H1 (cell line): ENCODE measurements at regions not wholly inside any gene's neighbourhood (a gene's known extent, or its start where the extent isn't known, plus 50 kb on each side); places are given as distances from the start of the nearest gene placed in this dataset.
A peak's percentile ranks its signal among the peaks of the same experiment; 100 is the strongest.

Experiments
- CTCF ChIA-PET: fragments of 300-600 bp; sonication (Branson Sonifier 250); formaldehyde crosslinking; loops from one replicate; lab custom pipeline; 2021; ENCODE audit not compliant: partially characterized antibody; lab: Charles Lee
- POLR2A ChIA-PET: fragments of 300-600 bp; sonication (Branson Sonifier 250); formaldehyde crosslinking; loops from one replicate; lab custom pipeline; 2021; ENCODE audit warnings: inconsistent platforms; ENCODE audit not compliant: partially characterized antibody; lab: Charles Lee
- DNase-seq, 2 experiments: peaks; one replicate each; pipeline versions ENCODE4 v3.0.0 to v3.0.0-alpha.2; 2010 to 2022; ENCODE audit warnings: low spot score in 2 of 2, low read depth in 1 of 2, mixed read lengths in 1 of 2
- FAIRE-seq: peaks from 2 replicates; lab custom pipeline; 2011; peaks lifted over from hg19 to GRCh38; lab: Jason Lieb, UNC
- H2AFZ ChIP-seq: 2 replicates; pipeline ENCODE4 v1.8.1; 2012; ENCODE audit warnings: low read length, inconsistent platforms
- H2AK5ac ChIP-seq: 2 replicates; pipeline ENCODE4 v1.6.1; 2013; ENCODE audit warnings: low read depth, low read length
- H2BK120ac ChIP-seq: replicated peaks from 2 replicates; pipeline ENCODE3; 2013; ENCODE audit warnings: low read depth, low read length, inconsistent platforms
- H2BK12ac ChIP-seq: 2 replicates; pipeline ENCODE4 v1.6.1; 2013; ENCODE audit warnings: low read depth, low read length
- H2BK15ac ChIP-seq: 2 replicates; pipeline ENCODE4 v1.6.1; 2013; ENCODE audit warnings: low read length
- H2BK20ac ChIP-seq: 2 replicates; pipeline ENCODE4 v1.6.1; 2013; ENCODE audit warnings: low read length
- H2BK5ac ChIP-seq: 2 replicates; pipeline ENCODE4 v1.6.1; 2013; ENCODE audit warnings: low read depth, low read length
- H3K14ac ChIP-seq: 2 replicates; pipeline ENCODE4 v1.6.1; 2013; ENCODE audit warnings: inconsistent platforms; ENCODE audit not compliant: insufficient read length
- H3K18ac ChIP-seq: 2 replicates; pipeline ENCODE4 v1.6.1; 2013; ENCODE audit warnings: low read length; ENCODE audit errors: extremely low read depth
- H3K23ac ChIP-seq: 2 replicates; pipeline ENCODE4 v1.6.1; 2013; ENCODE audit warnings: inconsistent platforms; ENCODE audit not compliant: insufficient read length
- H3K23me2 ChIP-seq: 2 replicates; pipeline ENCODE4 v1.6.1; 2013; ENCODE audit warnings: low read depth, low read length
- H3K27ac ChIP-seq: 2 replicates; pipeline ENCODE4 v1.6.1; 2011; ENCODE audit warnings: low read depth, low read length, inconsistent platforms
- H3K27me3 ChIP-seq, 4 experiments: replicated peaks in 1 of 4; 1 replicate in 1 of 4; 2 replicates in 3 of 4; pipeline versions ENCODE4 v1.6.1 to v1.8.1; 2011 to 2013; ENCODE audit warnings: low read length in 3 of 4, mild to moderate bottlenecking in 3 of 4, inconsistent platforms in 2 of 4, mixed read lengths in 2 of 4, moderate library complexity in 1 of 4; ENCODE audit not compliant: control insufficient read depth in 3 of 4, insufficient read depth in 3 of 4; ENCODE audit errors: extremely low read depth in 1 of 4
- H3K36me3 ChIP-seq, 4 experiments: 2 replicates each; pipeline versions ENCODE4 v1.6.1 to v1.8.1; 2011 to 2013; ENCODE audit warnings: mild to moderate bottlenecking in 4 of 4, low read length in 3 of 4, moderate library complexity in 2 of 4, control low read depth in 1 of 4, inconsistent platforms in 1 of 4; ENCODE audit not compliant: insufficient read depth in 4 of 4, control insufficient read depth in 2 of 4
- H3K4ac ChIP-seq: replicated peaks from 2 replicates; pipeline ENCODE3; 2013; ENCODE audit warnings: low read length, low read depth, mixed read lengths, inconsistent platforms; ENCODE audit not compliant: insufficient read length
- H3K4me1 ChIP-seq, 4 experiments: replicated peaks in 1 of 4; 1 replicate in 1 of 4; 2 replicates in 3 of 4; pipeline versions ENCODE4 v1.6.1 to v1.8.1; 2011 to 2013; ENCODE audit warnings: low read length in 3 of 4, inconsistent platforms in 2 of 4, mixed read lengths in 1 of 4; ENCODE audit not compliant: insufficient read depth in 4 of 4, control insufficient read depth in 3 of 4
- H3K4me2 ChIP-seq, 2 experiments: 2 replicates each; pipeline versions ENCODE4 v1.6.1 to v1.8.1; 2011 to 2013; ENCODE audit warnings: low read depth in 2 of 2, low read length in 2 of 2, control low read depth in 1 of 2, inconsistent platforms in 1 of 2, mild to moderate bottlenecking in 1 of 2; ENCODE audit not compliant: insufficient read depth in 1 of 2
- H3K4me3 ChIP-seq, 4 experiments: fragments of 200-600, 300-600 bp in 1 of 4; sonication (generic), shearing (Covaris generic), sonication (Bioruptor Twin) in 1 of 4; 2 replicates each; pipeline versions ENCODE4 v1.5.1 to v1.8.1; 2011 to 2016; ENCODE audit warnings: low read length in 4 of 4, low read depth in 3 of 4, control low read depth in 2 of 4, inconsistent platforms in 2 of 4, mild to moderate bottlenecking in 2 of 4, mixed read lengths in 1 of 4, moderate library complexity in 1 of 4; ENCODE audit not compliant: insufficient read depth in 2 of 4; ENCODE audit errors: extremely low read depth in 1 of 4
- H3K56ac ChIP-seq: replicated peaks from 2 replicates; pipeline ENCODE3; 2013; ENCODE audit warnings: low read depth, mild to moderate bottlenecking, mixed read lengths, low read length, inconsistent platforms; ENCODE audit not compliant: insufficient read length
- H3K79me1 ChIP-seq: 2 replicates; pipeline ENCODE4 v1.6.1; 2013; ENCODE audit warnings: low read depth, low read length, control low read depth
- H3K79me2 ChIP-seq, 2 experiments: 2 replicates each; pipeline versions ENCODE4 v1.6.1 to v1.8.1; 2012 to 2013; ENCODE audit warnings: low read length in 2 of 2, mild to moderate bottlenecking in 2 of 2, inconsistent platforms in 1 of 2; ENCODE audit not compliant: insufficient read depth in 2 of 2, control insufficient read depth in 1 of 2
- H3K9ac ChIP-seq, 4 experiments: replicated peaks in 1 of 4; 1 replicate in 1 of 4; 2 replicates in 3 of 4; pipeline versions ENCODE4 v1.6.1 to v1.8.1; 2011 to 2013; ENCODE audit warnings: low read depth in 3 of 4, low read length in 3 of 4, control low read depth in 2 of 4, mild to moderate bottlenecking in 2 of 4, moderate library complexity in 2 of 4, inconsistent platforms in 1 of 4; ENCODE audit errors: extremely low read depth in 1 of 4
- H3K9me3 ChIP-seq, 2 experiments: 2 replicates each; pipeline versions ENCODE4 v1.6.1 to v1.8.1; 2012 to 2013; ENCODE audit warnings: mild to moderate bottlenecking in 2 of 2, moderate library complexity in 2 of 2, control low read depth in 1 of 2, inconsistent platforms in 1 of 2, low read depth in 1 of 2, low read length in 1 of 2, mixed read lengths in 1 of 2; ENCODE audit not compliant: insufficient read depth in 2 of 2
- H4K20me1 ChIP-seq, 2 experiments: replicated peaks in 1 of 2; 2 replicates each; pipeline versions ENCODE3 to v1.8.1; 2011 to 2013; ENCODE audit warnings: inconsistent platforms in 2 of 2, low read length in 2 of 2, mild to moderate bottlenecking in 1 of 2; ENCODE audit not compliant: insufficient read depth in 2 of 2, control insufficient read depth in 1 of 2
- H4K5ac ChIP-seq: 2 replicates; pipeline ENCODE4 v1.6.1; 2013; ENCODE audit warnings: low read length, low read depth, mixed read lengths, inconsistent platforms; ENCODE audit not compliant: insufficient read length
- H4K8ac ChIP-seq: 2 replicates; pipeline ENCODE4 v1.8.0; 2013; ENCODE audit warnings: mild to moderate bottlenecking, moderate library complexity, low read length, inconsistent platforms; ENCODE audit not compliant: insufficient read depth; ENCODE audit errors: extremely low read depth
- H4K91ac ChIP-seq: replicated peaks from 2 replicates; pipeline ENCODE3; 2013; ENCODE audit warnings: low read length, mixed read lengths, inconsistent platforms; ENCODE audit not compliant: insufficient read length
- CHD2 ChIP-seq: IDR thresholded peaks from 2 replicates; pipeline ENCODE4 v1.6.1; 2012; ENCODE audit warnings: low read length, improper control_type of control experiment
- CREB1 ChIP-seq: IDR thresholded peaks from 2 replicates; pipeline ENCODE4 v1.6.1; 2012; ENCODE audit warnings: inconsistent platforms
- NANOG ChIP-seq: IDR thresholded peaks from 2 replicates; pipeline ENCODE4 v1.6.1; 2011; ENCODE audit warnings: low read length, low read depth, mild to moderate bottlenecking, inconsistent platforms; ENCODE audit not compliant: insufficient read depth, poor library complexity, severe bottlenecking
- POLR2A ChIP-seq, 2 experiments: IDR thresholded peaks; 1 replicate in 1 of 2; 2 replicates in 1 of 2; pipeline ENCODE4 v1.6.1; 2011; ENCODE audit warnings: low read depth in 2 of 2, low read length in 2 of 2, mild to moderate bottlenecking in 2 of 2; ENCODE audit errors: control extremely low read depth in 1 of 2
- POU5F1 ChIP-seq: IDR thresholded peaks from 2 replicates; pipeline ENCODE4 v1.6.1; 2011; ENCODE audit warnings: low read depth, mild to moderate bottlenecking, low read length, moderate library complexity
- RFX5 ChIP-seq: IDR thresholded peaks from 2 replicates; pipeline ENCODE4 v1.6.1; 2011; ENCODE audit warnings: low read depth, low read length, improper control_type of control experiment, borderline replicate concordance
- SP4 ChIP-seq: IDR thresholded peaks from 2 replicates; pipeline ENCODE4 v1.6.1; 2012; ENCODE audit warnings: low read length, inconsistent platforms
- TEAD4 ChIP-seq: IDR thresholded peaks from 2 replicates; pipeline ENCODE4 v1.6.1; 2012; ENCODE audit warnings: low read depth, low read length, inconsistent platforms, mixed read lengths
- WGBS, 2 experiments: shearing (Covaris generic) in 1 of 2; methylation state at CpG; one replicate each; pipeline versions ENCODE4 v1.1.6 to v1.1.7; 2013 to 2015; ENCODE audit warnings: low lambda C conversion rate in 2 of 2, mixed read lengths in 2 of 2, inconsistent platforms in 1 of 2, low coverage in 1 of 2, missing lambda C conversion rate in 1 of 2; ENCODE audit not compliant: insufficient replicate concordance in 2 of 2, insufficient coverage in 1 of 2, insufficient read length in 1 of 2; ENCODE audit errors: extremely low coverage in 1 of 2, missing lambda C conversion rate in 1 of 2; 5-methylcytosine and 5-hydroxymethylcytosine counted together
- TF ChIP-seq, protein P1 (sequence below): IDR thresholded peaks from 2 replicates; pipeline ENCODE4 v1.6.1; 2011; ENCODE audit warnings: low read length, improper control_type of control experiment

DNA sequence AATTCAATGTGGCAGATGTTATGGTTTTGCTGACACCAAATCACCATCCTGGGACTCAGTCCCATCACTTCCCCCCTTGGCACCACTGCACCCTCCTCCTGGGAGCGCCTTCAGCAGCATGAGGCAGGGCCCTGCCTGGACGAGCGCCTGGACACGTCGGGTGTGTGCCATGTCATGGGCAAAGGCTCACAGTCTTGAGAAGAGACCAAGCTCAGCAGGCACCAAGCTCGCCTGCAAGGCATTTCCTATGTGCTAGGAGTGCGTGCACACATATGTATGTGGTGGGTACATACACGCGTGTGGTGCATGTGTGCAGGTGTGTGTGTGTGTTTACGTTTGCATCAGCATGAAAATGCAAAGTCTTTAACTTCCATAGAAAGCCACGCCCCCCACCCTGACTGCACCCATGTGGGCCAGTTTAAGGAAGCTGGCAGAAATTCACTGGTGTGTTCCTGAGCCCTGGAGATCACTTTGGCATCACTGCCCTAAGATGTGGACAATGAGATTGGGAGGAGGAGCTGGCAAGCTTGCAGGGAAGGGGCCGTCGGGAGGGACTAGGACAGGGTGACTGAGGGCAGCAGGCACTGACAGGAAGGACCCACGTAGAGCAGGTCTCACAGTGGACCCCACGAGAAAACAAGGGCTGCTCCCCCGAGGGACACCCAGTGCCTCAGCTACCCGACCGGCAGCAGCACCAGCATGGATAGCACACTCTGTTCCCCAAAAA, 169.9 kb upstream of the PPP2R2D start:
- H2BK120ac ChIP-seq = no peak overlapping the region
- H2BK12ac ChIP-seq = peak overlapping the region; percentile 4; the same call in 1 of the 2 replicates
- no peak overlapping the region for H2BK20ac ChIP-seq
- H4K91ac ChIP-seq = no peak overlapping the region
- TF ChIP-seq NANOG = no peak
- no peak for TF ChIP-seq SP4
- no peak for TF ChIP-seq CREB1
- no peak for TF ChIP-seq RFX5
- no peak for TF ChIP-seq CHD2
- TF ChIP-seq, protein P1, sequence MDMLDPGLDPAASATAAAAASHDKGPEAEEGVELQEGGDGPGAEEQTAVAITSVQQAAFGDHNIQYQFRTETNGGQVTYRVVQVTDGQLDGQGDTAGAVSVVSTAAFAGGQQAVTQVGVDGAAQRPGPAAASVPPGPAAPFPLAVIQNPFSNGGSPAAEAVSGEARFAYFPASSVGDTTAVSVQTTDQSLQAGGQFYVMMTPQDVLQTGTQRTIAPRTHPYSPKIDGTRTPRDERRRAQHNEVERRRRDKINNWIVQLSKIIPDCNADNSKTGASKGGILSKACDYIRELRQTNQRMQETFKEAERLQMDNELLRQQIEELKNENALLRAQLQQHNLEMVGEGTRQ = no peak
- no peak for TF ChIP-seq POLR2A (IDR thresholded peaks at IDR 0.05; ENCODE audit: control extremely low read depth in 1 of 2, low read depth in 2 of 2, low read length in 2 of 2)
- no peak for TF ChIP-seq POU5F1
- TF ChIP-seq TEAD4 = no peak
- peaks cover 0 to 20% (median 8%) of the 10 kb centered on the region in 4 experiments; a peak in 6 of 7 replicates for H3K4me1 ChIP-seq
- H3K4ac ChIP-seq = no peak overlapping the region
- no peak for FAIRE-seq
- no peak overlapping the region for H3K4me2 ChIP-seq
- no peak for DNase-seq
- peaks cover 0 to 13% (median 9%) of the 10 kb centered on the region in 4 experiments; a peak in 4 of 7 replicates for H3K27me3 ChIP-seq
- no peak overlapping the region for H2BK15ac ChIP-seq
- no peaks in the 10 kb centered on the region for H3K79me1 ChIP-seq
- no peak overlapping the region for H3K23ac ChIP-seq
- H3K56ac ChIP-seq = no peak overlapping the region
- POLR2A ChIA-PET = interaction anchor here (1.4 kb wide), 1 partner anchor 18 kb away, joined by 4 read pairs; no protein-coding TSS in a partner anchor
- H3K27ac ChIP-seq = no peak overlapping the region
- no peak overlapping the region for H4K5ac ChIP-seq
- no peak overlapping the region for H2AFZ ChIP-seq
- no peak overlapping the region for H4K8ac ChIP-seq
- H4K20me1 ChIP-seq = no peaks in the 10 kb centered on the region
- CTCF ChIA-PET = interaction anchor here (1.2 kb wide), 1 partner anchor 28 kb away, joined by 3 read pairs; no protein-coding TSS in a partner anchor
- no peaks in the 10 kb centered on the region for H3K79me2 ChIP-seq
- 86% methylated on average over 16 of the region's 18 CpGs; no CpG with 5 or more reads in 1 of the 2 experiments for WGBS, 2 experiments
- no peak overlapping the region for H3K14ac ChIP-seq
- no peak overlapping the region for H3K18ac ChIP-seq
- no peaks in the 10 kb centered on the region for H3K36me3 ChIP-seq
- H3K9me3 ChIP-seq = peaks cover 6 to 9% of the 10 kb centered on the region in 2 experiments
- H3K4me3 ChIP-seq = no peak overlapping the region
- H2AK5ac ChIP-seq = no peak overlapping the region
- no peak overlapping the region for H2BK5ac ChIP-seq
- H3K9ac ChIP-seq = no peak overlapping the region
- no peaks in the 10 kb centered on the region for H3K23me2 ChIP-seq
